MCF 10A (cell line): ENCODE measurements at regions not wholly inside any gene's neighbourhood (a gene's known extent, or its start where the extent isn't known, plus 50 kb on each side); places are given as distances from the start of the nearest gene placed in this dataset.
"Not testable (repeated sequence)": the region's sequence is repeated elsewhere in the genome, so short reads cannot be mapped to it uniquely, and the experiment has no call there.

Source experiments
- BruUV-seq: library from RNA; stranded (reverse); fragments of 400-500 nt; replicated peaks from 2 replicates; lab custom pipeline; 2021; lab: Mats Ljungman, UMichigan
- CTCF ChIA-PET: fragments of 300-600 bp; sonication (Branson Sonifier 250); formaldehyde crosslinking; extraction: SDS; loops from one replicate; lab custom pipeline; 2021; ENCODE audit warnings: antibody characterized with exemption, inconsistent platforms; lab: Yijun Ruan, JAX
- POLR2A ChIA-PET: fragments of 300-600, 350-650 bp; sonication (Branson Sonifier 250); formaldehyde crosslinking; extraction: SDS; loops from one replicate; lab custom pipeline; 2020; ENCODE audit warnings: antibody characterized with exemption, inconsistent platforms; lab: Yijun Ruan, JAX
- DNase-seq: peaks from one replicate; pipeline ENCODE4 v3.0.0-alpha.2; 2018; ENCODE audit not compliant: unreplicated experiment
- H3K27ac Mint-ChIP-seq: one replicate; pipeline ENCODE4 v1.8.0; 2022; ENCODE audit warnings: mild to moderate bottlenecking, low read depth, mixed read lengths; ENCODE audit not compliant: unreplicated experiment
- H3K27me3 Mint-ChIP-seq: one replicate; pipeline ENCODE4 v1.8.0; 2022; ENCODE audit warnings: mixed read lengths; ENCODE audit not compliant: insufficient read depth, unreplicated experiment
- H3K36me3 Mint-ChIP-seq: one replicate; pipeline ENCODE4 v1.8.0; 2022; ENCODE audit warnings: mild to moderate bottlenecking, moderate library complexity, mixed read lengths; ENCODE audit not compliant: insufficient read depth, unreplicated experiment
- H3K4me1 Mint-ChIP-seq: one replicate; pipeline ENCODE4 v1.8.0; 2022; ENCODE audit warnings: mixed read lengths; ENCODE audit not compliant: insufficient read depth, unreplicated experiment
- H3K4me3 Mint-ChIP-seq: one replicate; pipeline ENCODE4 v1.8.0; 2022; ENCODE audit warnings: mild to moderate bottlenecking, moderate library complexity, mixed read lengths; ENCODE audit not compliant: unreplicated experiment
- H3K9me3 Mint-ChIP-seq: one replicate; pipeline ENCODE4 v1.8.0; 2022; ENCODE audit warnings: mixed read lengths; ENCODE audit not compliant: unreplicated experiment
- intact Hi-C: fragments of 100-400 bp; cut with micrococcal nuclease; formaldehyde crosslinking; loops from 2 replicates; pipeline ENCODE4 v1.14.1; 2022
- TF ChIP-seq, protein P1 (sequence below): fragments of 200-600 bp; IDR thresholded peaks from one replicate; pipeline ENCODE4 v1.8.0; 2022; ENCODE audit warnings: antibody characterized with exemption, mild to moderate bottlenecking; ENCODE audit not compliant: unreplicated experiment

DNA sequence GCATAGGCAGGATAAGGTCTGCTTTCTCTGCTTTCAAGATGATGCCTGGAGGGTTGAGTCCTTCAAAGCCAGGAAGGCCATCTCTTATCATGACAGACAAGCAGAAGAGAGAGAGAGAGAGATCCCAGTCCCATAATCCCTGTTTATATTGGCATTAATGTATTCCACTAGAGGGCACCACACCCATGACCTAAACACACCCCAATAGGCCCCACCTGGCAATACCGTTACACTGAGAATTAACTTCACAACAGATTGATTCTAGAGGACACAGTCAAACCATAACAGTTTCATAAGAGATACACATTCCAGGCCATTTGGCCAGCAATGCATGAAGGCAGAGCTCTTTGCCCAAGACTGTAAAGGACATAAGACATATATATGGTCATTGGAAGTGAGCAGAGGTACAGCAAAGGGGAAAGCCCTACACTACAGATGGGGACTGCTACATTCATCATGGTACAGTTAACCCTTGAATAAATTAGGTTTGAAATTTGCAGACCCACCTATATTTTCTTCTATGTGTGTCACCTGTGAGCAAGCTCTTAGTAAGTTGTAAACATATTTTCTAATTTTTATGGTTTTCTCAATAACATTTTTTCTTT is 1516.1 kb downstream of the RPIA start:
- DNase-seq, result no peak
- ChIA-PET POLR2A (no interaction called here), CTCF (no interaction called here)
- H3K27me3 Mint-ChIP-seq, result no peaks in the 10 kb centered on the region
- intact Hi-C loops, result no loop called here
- H3K27ac Mint-ChIP-seq, result no peak overlapping the region
- TF ChIP-seq, protein P1, sequence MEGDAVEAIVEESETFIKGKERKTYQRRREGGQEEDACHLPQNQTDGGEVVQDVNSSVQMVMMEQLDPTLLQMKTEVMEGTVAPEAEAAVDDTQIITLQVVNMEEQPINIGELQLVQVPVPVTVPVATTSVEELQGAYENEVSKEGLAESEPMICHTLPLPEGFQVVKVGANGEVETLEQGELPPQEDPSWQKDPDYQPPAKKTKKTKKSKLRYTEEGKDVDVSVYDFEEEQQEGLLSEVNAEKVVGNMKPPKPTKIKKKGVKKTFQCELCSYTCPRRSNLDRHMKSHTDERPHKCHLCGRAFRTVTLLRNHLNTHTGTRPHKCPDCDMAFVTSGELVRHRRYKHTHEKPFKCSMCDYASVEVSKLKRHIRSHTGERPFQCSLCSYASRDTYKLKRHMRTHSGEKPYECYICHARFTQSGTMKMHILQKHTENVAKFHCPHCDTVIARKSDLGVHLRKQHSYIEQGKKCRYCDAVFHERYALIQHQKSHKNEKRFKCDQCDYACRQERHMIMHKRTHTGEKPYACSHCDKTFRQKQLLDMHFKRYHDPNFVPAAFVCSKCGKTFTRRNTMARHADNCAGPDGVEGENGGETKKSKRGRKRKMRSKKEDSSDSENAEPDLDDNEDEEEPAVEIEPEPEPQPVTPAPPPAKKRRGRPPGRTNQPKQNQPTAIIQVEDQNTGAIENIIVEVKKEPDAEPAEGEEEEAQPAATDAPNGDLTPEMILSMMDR, result no peak
- no peaks in the 10 kb centered on the region for H3K4me1 Mint-ChIP-seq
- H3K36me3 Mint-ChIP-seq, result no peaks in the 10 kb centered on the region
- no peak overlapping the region for H3K4me3 Mint-ChIP-seq
- no TSS peak for BruUV-seq
- H3K9me3 Mint-ChIP-seq, result peaks cover 32% of the 10 kb centered on the region

DNA sequence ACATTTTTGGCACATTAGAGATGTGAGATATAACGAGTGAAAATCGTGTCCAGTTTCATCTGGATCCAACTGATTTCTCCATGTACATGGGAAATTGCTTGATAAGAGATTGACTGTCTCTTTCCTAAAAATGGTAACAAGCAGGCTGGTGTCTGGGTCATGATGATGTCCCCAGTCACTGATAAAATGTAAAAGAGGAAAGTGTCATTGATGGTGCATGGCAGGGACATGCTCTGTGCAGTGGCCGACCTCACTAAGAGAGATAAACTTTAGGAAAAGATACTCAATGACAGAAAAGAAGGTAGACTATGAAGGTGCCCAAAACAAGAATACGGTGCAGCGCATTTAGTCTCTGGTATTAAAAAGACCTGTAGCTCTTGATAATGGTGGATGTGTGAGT is 1517.5 kb downstream of the RPIA start:
- H3K27ac Mint-ChIP-seq, result no peak overlapping the region
- no peak for DNase-seq
- H3K4me3 Mint-ChIP-seq, result no peak overlapping the region
- ChIA-PET CTCF (no interaction called here), POLR2A (no interaction called here)
- BruUV-seq, result no TSS peak
- no peaks in the 10 kb centered on the region for H3K27me3 Mint-ChIP-seq
- H3K36me3 Mint-ChIP-seq, result no peaks in the 10 kb centered on the region
- intact Hi-C loops, result no loop called here
- TF ChIP-seq, protein P1, result no peak
- peaks cover 24% of the 10 kb centered on the region for H3K9me3 Mint-ChIP-seq
- no peaks in the 10 kb centered on the region for H3K4me1 Mint-ChIP-seq

DNA sequence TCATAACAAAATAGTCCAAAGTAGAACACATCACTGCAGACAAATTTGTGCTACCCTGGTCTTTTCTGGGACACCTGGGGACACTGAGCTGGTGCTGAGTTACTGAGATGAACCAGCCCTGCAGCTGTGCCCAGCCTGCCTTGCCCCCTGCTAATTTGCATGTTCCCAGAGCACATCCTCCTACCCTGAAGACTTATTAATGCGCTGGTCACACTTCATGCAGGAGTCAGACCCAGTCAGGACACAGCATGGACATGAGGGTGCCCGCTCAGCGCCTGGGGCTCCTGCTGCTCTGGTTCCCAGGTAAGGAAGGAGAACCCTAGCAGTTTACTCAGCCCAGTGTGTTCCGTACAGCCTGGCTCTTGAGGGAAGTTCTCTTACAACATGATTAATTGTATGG is 1518.3 kb downstream of the RPIA start:
- CTCF ChIA-PET, result no interaction called here
- Mint-ChIP-seq H3K27ac (no peak overlapping the region), H3K4me1 (no peaks in the 10 kb centered on the region), H3K36me3 (no peaks in the 10 kb centered on the region), H3K9me3 (peaks cover 16% of the 10 kb centered on the region), H3K4me3 (no peak overlapping the region), H3K27me3 (no peaks in the 10 kb centered on the region)
- TF ChIP-seq, protein P1, result no peak
- no peak for DNase-seq
- POLR2A ChIA-PET, result no interaction called here
- BruUV-seq, result no TSS peak
- intact Hi-C loops, result no loop called here

DNA sequence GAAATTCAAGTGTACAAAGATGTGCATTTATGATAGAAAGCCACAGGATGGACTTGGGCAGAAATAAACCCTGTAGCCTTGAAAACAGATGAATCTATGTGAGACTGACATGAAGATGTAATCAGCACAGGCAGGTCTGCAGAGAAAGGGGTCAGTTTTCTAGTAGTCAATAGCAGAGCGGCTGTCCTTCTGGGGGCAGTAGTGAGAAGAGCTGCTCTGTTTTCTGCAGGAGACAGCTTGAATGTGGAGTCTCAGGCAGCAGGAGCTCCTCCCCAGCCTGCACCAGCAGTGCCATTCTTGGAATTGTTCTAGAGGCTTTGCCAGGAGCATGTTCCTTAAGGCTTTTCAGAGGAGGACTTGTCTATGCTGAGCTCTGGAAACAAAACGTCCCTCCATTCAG is 1524.4 kb downstream of the RPIA start:
- H3K4me3 Mint-ChIP-seq, CTCF ChIA-PET, BruUV-seq: not testable (repeated sequence)

DNA sequence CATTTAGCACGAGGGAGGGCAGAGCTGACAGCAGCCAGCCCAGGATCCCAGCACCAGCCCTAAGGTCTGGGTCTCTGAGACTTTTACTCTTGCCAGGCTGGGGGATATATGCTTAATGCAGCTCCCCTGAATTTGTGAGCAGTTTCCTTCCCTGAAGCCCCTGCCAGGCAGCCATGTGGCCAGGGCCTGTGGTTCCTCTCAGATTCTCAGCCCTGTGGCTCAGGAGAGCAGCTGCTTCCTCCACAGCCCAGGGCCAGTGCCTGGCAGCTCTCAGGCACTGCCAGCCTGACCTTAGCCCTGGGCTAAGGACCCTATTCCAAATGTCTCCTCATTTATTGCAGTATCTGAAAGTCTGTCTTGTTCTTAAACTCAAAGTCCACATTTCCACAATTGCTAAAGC is 1525.3 kb downstream of the RPIA start:
- BruUV-seq, H3K4me3 Mint-ChIP-seq, H3K4me1 Mint-ChIP-seq, H3K27ac Mint-ChIP-seq, DNase-seq, POLR2A ChIA-PET, CTCF ChIA-PET, H3K27me3 Mint-ChIP-seq, intact Hi-C loops, H3K36me3 Mint-ChIP-seq: not testable (repeated sequence)
- H3K9me3 Mint-ChIP-seq, result peaks cover 24% of the 10 kb centered on the region

More for the DNA sequence above, 1524.4 kb downstream of the RPIA start:
- POLR2A ChIA-PET, H3K27ac Mint-ChIP-seq, H3K4me1 Mint-ChIP-seq, H3K36me3 Mint-ChIP-seq, H3K27me3 Mint-ChIP-seq, intact Hi-C loops, DNase-seq: not testable (repeated sequence)
- H3K9me3 Mint-ChIP-seq, result peaks cover 18% of the 10 kb centered on the region

DNA sequence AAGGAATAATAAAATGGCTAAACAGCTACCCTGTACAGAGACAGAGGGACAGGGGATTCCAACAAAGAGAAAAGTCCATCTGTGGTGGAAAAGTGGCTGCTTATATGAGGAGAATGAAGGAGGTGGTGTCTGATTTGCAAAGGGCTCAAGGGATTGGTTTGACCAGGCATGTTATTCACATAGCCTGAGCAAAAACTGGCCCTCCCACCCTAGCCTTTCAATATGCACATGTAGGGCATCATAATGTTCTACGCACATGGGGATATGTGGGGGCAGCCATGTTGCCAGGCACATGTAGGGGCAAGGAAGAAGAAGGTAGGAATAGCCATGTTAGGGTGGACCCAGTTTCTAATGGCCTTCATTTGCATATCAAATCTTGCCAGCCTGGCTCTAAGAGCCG is 1527.1 kb downstream of the RPIA start:
- H3K36me3 Mint-ChIP-seq, CTCF ChIA-PET, H3K4me1 Mint-ChIP-seq, BruUV-seq, H3K27me3 Mint-ChIP-seq, H3K27ac Mint-ChIP-seq, DNase-seq, H3K4me3 Mint-ChIP-seq, intact Hi-C loops, POLR2A ChIA-PET: not testable (repeated sequence)
- peaks cover 24% of the 10 kb centered on the region for H3K9me3 Mint-ChIP-seq

DNA sequence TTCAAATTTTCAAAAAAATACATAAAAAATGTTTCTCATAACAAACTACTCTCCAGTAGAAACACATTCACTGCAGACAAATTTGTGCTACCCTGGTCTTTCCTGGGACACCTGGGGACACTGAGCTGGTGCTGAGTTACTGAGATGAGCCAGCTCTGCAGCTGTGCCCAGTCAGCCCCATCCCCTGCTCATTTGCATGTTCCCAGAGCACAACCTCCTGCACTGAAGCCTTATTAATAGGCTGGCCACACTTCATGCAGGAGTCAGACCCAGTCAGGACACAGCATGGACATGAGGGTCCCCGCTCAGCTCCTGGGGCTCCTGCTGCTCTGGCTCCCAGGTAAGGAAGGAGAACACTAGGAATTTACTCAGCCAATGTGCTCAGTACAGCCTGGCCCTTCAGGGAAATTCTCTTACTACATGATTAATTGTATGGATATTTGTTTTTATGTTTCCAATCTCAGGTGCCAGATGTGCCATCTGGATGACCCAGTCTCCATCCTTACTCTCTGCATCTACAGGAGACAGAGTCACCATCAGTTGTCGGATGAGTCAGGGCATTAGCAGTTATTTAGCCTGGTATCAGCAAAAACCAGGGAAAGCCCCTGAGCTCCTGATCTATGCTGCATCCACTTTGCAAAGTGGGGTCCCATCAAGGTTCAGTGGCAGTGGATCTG is 1529.3 kb downstream of the RPIA start:
- intact Hi-C loops, H3K4me1 Mint-ChIP-seq, H3K4me3 Mint-ChIP-seq, H3K36me3 Mint-ChIP-seq, H3K27ac Mint-ChIP-seq, BruUV-seq, CTCF ChIA-PET, POLR2A ChIA-PET, DNase-seq, H3K27me3 Mint-ChIP-seq: not testable (repeated sequence)
- peaks cover 24% of the 10 kb centered on the region for H3K9me3 Mint-ChIP-seq
